HG03097 (cell line): ENCODE measurements at regions not wholly inside any gene's neighbourhood (a gene's known extent, or its start where the extent isn't known, plus 50 kb on each side); places are given as distances from the start of the nearest gene placed in this dataset.
"Not testable (repeated sequence)": the region's sequence is repeated elsewhere in the genome, so short reads cannot be mapped to it uniquely, and the experiment has no call there.

Experiments
- ATAC-seq: cut with Tn5 transposase; IDR thresholded peaks from one replicate; pipeline ENCODE4 v1.9.1; 2021; ENCODE audit not compliant: unreplicated experiment, low FRiP score

DNA sequence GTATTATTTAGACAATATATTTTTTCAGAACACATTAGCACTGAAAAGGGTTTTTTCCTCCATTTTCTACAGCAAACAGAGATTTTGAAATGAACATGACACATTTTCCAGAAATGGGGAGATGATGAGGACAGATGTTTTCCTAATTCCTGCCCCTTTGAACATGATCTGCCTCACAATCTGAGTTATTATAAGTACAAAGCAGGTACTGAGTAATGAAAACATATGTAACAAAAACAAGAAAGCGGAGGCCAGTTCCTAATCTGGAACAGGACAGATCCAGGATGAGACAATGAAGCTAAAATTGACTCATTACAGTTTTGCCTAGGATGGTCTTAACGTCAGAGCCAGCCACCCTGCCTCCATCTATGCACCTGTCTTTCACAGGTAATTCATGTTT lies 642.8 kb upstream of the NR2F2 start:
- no peak for ATAC-seq

DNA sequence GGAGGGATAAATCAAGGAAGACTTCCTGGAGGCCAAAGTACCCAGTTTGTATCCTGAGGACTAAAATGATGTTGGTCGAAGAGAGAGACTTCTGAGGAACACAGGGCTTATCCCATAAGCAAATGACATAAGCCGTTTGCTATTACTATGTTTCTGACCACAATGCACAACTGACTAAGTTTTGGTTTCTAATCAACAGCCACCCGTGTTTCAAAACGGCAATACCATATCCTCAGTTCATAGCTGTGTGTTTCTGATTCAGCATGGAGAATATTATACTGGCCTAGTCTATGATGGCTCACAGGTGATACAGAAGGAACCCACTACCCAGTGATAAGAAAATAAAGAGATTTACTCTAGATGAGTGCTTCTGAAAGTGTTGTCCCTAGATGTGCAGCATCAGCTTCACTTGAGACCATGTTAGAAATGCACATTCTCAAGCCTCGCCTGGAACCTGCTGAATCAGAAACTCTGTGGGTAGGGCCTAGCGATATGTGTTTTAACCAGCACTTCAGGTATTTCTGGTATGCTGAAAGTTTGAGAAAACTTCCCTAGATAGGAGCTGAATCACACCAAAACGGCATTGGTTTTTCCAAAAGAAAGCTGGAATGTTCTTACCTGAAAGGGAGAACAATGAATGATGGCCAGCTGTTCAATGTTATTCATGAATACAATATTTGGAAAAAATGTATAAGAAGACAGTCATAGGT lies 639.7 kb upstream of the NR2F2 start:
- ATAC-seq, result no peak

DNA sequence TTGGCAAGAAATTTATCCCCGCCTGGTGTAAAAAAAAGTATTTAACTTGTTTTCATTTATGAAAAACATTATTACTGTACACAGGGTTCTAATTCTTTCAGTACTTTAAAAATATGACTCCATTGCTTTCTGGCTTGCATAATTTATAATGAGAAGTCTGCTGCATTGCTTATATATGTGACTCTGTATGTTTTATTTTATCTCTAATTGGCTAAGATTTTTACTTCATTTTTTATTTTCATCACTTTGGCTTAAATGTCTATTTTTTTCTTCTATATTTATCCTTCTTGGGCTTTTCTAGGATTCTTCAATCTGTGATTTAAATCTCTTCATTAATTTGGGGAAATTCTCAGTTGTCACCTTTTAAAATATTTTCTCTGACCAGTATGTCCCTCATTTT lies 636.6 kb upstream of the NR2F2 start:
- ATAC-seq, result no peak

DNA sequence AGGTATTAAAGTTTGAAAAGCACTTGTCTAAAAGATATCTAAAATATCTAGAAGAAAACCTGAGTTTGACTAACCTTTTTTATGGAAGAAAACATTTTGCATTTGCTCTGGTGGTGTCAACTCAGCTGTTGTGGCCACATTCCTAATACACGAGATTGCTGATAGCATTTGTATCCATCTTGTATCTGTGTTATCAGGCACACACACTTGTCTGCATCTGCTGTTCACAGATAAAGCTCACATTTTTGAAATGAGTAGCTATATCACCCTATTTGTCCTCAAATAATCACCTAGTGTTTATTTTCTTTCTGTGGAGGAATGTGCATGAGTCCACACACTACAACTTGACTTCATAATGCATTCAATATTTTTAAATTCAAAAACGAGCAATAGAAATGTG lies 632.3 kb upstream of the NR2F2 start:
- ATAC-seq, result no peak

DNA sequence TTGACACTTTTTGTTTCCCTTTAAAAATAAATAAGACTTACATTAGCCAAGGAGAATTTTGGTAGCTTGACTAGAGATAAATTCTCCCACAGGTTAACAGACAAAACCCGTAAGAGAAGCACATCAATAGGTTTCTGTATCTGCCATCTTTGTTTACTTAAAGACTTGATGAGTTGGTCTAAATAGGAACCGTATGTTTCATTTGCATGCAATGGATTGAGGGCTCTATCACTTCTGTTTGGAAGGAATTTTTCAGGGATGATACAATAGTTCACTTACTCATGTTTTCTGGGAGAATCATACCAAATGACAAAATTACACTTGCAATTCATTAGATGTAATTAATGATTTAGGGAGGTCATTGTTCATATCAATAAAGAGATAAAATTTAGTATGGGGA lies 631.5 kb upstream of the NR2F2 start:
- no peak for ATAC-seq

DNA sequence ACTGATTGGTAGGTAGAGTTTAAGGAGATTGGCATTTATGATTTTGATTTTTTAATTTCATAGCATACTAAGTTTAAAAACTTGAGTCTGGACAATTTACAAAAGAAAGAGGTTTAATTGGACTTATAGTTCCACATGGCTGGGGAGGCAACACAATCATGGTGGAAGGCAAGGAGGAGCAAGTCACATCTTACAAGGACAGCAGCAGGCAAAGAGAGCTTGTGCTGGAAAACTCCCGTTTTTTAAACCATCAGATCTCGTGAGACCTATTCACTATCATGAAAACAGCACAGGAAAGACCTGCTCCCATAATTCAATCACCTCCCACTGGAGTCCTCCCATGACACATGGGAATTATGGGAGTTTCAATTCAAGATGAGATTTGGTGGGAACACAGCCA lies 630.9 kb upstream of the NR2F2 start:
- no peak for ATAC-seq

DNA sequence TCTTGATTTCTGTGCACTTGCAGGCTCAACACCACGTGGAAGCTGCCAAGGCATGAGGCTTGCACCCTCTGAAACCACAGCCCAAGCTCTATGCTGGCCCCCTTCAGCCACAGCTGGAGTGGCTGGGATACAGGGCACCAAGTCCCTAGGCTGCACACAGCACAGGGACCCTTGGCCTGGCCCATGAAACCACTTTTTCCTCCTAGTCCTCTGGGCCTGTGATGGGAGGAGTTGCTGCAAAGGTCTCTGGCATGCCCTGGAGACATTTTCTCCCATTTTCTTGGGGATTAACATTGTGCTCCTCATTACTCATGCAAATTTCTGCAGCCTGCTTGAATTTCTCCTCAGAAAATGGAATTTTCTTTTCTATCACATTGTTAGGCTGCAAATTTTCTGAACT lies 629.8 kb upstream of the NR2F2 start:
- ATAC-seq, result not testable (repeated sequence)

DNA sequence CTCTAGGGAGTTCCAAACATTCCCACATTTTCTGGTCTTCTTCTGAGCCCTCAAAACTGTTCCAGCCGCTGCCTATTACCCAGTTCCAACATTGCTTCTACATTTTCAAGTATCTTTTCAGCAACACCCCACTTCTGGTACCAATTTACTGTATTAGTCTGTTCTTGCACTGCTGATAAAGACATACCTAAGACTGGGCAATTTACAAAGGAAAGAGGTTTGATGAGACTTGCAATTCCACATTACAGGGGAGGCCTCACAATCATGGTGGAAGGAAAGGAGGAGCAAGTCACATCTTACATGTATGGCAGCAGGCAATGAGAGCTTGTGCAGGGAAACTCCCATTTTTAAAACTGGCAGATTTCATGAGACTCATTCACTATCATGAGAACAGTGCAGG lies 629.1 kb upstream of the NR2F2 start:
- no peak for ATAC-seq

DNA sequence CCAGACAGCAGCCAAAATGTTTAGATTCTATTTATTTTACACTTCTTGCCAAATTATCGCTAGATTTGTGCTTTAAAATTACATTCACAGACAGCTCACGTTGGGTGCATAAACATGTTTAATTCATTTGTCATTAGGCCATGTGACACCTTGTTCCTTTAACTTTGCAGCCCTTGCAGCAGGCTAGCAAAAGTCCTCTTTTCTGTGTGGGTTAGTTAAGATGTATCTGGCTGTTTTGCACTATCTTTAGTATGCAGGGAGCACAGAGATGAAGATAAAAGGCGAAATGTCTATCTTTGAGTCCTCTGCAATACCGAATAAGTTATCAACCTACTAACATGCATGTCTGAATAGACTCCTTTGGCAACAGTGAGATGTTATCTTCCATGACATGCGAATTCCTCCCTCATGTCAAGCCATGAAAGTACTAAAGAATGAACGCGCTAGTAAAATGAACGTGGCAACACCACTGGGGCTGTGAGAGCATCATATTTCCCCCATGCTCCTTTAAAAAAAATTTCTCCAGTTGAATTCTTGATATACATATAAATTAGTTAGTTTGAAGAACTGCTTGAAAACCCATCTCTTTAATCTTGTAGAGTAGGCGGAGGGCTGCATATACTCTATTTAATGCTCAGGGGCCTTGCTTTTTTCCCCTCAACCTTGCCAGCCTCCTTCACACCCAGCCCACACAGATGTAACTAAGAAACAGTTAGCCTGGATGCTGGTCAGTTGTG lies 620.4 kb upstream of the NR2F2 start:
- ATAC-seq, result no peak

DNA sequence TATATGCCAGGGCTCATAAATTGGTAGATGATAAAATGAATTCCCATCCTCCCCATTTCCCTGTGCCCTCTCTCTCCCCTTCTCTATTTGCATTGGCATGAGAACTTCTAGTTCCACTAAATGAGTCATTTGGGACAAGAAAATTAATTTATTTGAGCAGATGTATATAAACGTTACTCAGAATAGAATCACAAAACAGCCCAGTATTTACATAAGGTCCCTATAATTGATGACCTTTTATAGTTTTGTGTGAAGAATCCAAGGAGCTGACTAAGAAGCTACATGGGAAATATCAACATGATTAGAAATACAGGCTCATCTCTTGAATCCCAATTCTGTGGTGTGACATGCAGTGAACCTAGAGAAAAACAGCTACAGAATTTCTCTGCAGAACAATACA lies 617.7 kb upstream of the NR2F2 start:
- no peak for ATAC-seq

DNA sequence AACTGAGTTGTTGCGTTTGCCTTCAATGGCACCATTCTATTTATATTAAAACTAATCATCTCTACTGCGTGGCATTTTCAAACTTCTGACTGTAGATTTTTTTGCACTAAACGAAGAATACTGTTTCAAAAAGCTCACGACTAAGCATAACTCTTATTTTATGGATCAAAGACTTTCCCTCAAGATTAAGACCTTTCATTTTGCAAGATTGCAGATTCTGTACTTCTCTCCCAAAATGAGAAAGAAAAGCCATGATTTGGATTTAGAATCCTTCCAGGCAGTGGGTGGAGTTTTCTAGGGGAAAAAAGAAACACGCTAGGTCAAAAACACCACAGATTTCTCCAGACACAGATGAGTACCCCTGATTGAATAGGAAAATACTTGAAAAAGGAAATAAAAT lies 617.2 kb upstream of the NR2F2 start:
- ATAC-seq, result no peak

DNA sequence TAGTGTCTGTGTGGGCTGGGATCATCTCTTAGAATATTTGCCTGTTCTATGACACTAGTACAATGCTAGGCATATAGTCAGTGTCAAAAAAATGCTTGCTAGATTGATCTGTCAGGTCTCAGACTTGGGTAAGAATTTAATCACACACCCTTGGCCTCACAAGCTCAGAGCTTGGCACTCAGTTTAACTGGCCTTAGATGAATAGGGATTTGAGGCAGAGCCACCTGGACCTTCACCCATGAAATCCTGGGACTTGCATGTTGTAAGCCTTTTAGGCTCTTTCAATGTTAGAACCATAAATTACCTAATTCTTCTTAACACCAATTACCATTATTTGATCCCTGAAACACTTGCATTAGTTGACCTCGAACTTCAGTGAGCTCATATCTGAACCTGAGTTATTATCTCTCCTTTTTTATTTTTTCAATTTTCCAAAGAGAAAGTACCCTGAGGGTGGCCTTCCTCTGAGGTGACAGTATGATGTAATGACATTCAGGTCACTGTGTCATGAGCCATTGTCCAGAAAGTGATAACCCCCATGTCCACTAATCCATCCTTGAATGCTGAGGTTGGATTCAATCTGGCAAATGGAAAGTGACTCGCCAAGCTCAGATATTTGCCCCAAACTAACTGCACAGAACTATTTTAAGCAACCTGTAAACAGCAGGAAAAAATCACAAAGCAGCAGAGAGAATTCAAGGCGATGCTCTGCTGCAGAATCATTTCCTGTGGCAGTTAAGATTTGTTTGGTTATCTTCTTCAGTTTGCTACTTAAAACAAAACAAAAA lies 615.2 kb upstream of the NR2F2 start:
- ATAC-seq, result no peak

DNA sequence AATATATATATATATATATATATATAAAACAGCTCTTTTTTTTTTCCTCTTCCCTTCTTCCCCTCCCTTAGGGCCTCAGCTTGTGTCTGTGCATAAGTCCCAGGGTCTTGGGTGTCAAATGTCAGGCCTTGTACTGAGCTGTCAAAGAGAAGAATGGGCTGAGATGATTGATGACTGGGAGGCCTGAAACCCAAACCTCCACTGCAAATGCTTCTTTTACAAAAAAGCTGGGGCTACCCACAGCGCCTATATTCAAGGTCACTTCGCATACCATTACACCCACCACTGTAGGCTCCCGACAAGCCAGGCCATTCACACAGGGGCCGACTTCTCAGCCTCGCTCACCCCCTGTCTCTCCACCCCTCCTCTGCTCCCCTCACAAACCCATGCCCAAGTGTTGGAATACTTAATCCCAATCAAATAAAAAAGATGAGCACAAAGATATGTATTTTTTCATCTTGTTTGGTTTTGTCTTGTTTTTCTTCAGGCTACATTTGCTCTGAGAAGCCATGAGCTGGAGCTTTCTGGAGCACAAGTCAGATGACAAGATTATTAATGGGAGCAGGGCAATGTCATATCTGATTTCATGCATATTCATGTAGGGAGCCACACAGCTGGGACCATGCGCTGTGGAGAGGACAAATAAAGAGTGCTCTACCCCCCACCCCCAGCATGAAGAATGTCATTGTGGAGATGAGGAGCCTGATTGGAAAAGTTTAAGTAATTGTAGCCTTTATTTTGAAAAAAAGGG lies 614.4 kb upstream of the NR2F2 start:
- ATAC-seq, result no peak

DNA sequence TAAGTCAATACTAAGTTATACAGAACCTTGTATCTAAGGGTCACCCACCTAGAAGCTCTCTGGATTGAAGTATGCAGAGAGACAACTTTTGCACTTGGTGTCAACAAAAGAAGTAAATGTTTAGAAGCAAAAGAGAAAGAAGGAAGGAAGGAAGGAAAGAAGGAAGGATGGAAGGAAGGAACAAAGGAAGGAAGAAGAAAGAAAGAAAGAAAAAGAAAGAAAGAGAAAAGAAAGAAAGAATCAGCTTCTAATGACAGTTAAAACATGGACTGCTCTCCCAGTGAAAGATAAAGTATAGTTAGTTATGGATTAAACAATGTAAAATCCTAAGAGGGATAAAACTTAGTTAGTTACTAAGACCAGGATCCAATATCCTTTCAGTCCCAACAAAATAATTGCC lies 613.8 kb upstream of the NR2F2 start:
- no peak for ATAC-seq

DNA sequence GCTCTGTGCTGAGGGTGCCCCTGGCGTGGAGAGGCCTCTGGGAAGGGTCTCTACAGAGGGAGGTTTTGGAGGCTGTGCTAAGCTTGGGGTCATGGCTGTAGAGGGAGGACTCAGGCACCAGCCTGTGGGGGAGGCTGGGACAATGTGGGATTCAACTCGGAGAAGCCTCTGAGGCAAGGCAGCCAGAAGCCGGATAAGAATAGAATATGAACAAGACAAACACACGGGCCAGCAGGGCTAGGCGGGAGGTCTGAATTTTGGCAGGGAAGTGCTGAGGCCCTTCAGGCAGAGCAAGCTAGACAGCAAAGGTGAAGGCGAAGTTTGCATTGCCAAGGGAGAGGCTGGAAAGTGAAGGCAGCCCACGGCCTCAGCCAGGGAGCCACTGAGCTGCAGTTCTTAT lies 612.1 kb upstream of the NR2F2 start:
- no peak for ATAC-seq

DNA sequence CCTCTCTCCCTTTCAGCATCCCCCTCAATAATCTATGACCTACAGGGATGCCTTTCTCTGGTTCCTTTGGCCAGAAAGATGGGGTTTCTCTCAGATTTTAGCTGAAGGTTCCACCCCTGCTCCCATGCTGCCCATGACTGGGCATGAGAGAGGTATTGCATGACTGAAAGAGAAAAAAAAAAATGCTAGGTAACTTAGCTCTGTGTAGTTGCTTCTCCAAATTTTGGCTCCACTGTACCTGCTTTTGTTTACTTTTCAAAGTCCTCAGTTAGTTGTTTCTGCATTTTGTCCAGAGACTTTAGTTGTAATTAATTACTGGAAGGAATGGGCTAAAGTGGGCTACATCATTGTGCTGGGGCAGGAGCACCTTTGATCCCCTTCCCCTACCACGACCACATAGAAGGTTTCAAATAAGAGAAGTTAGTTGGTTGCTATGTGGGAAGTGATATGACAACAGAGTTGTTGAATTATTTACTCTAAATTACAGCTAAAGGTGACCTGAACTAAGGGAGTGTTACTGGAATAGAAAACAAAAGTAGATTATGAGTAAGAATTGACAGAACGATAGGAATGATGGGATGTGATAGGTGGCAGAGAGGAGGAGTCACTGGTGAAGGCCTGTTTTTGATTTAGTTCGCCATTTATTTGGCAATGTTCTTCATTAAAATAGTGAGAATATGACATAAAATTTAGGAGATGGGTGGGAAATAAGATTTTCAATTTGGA lies 605.4 kb upstream of the NR2F2 start:
- no peak for ATAC-seq

DNA sequence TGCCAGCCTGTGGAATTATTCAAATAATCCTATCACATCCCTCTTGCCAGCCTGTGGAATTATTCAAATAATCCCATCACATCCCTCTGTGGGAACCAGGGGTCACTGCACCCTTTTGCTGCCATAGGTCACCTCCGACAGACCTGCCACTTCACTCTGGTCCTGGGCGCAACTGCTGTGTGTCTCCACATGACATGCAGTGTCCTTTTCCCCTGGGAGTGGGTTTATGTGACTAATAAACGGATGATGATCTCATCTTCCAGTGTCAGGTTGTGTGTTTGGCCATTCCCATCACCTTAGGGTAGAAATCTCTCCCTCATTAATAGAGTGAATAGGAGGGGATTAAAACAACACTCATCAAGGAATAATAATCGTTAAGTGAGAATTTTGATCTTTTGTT lies 603.6 kb upstream of the NR2F2 start:
- ATAC-seq, result no peak

DNA sequence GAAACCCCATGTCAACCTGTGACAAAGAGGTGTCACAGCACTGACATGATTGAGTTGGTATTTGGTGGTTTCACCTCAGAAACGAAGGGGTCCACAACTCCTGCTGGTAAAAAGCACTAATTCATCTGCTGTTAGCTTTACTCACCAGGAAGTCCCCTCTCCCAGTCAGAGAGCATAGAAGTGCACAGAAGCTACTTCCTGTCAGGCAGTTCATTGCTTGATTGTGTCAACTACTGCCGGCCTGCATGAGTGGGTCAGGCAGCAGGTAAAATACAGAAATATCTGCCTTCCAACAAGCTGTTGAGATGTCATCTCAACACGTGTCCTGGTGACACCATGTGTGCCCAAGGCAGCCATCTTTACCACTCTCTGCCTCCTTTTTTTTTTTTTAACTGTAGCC lies 596.6 kb upstream of the NR2F2 start:
- no peak for ATAC-seq

DNA sequence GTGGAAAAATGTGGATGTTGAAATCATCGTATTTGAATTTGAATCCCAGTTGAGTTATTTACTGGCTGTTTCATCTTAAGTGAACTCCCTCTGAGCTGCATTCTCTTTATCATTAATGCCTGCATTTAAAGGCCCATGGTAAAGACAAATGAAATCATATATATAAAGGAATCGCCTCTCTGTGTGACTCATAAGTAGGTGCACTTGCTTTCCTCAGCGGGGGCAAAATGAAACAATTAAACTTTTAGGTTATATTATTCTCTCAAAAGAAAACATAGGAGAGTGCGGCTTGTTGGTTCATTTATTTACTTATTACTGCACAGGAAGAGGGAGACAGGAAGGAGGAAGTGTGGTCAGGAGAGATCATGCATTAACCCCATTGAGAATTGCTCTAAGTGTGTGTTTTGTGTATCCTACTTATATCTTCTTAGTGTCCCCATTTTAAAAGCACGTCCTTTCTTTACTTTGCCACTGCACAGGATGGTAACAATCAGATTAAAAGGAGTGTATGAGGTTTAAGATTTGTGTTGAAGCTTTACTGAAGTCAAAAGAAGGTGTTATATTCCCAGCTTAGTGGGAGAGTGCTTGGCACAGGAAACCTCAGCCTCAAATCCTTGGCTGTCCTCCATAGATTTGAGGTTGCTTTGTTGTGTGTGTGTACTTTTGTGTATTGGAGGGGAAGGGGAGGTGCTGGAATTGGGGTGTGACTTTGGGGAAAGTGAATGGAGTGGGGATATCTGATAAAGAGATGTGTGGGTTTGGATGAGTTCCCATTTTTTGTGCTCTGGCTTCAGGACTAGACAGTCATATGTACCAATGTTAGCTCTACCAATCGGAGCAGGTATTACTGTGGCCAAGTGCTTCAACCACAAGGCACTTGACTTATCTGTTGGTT lies 595.8 kb upstream of the NR2F2 start:
- ATAC-seq, result no peak
